ENCODE measurements at regions not wholly inside any gene's neighbourhood (a gene's known extent, or its start where the extent isn't known, plus 50 kb on each side); places are given as distances from the start of the nearest gene placed in this dataset.

- DNase-seq: no peak
Measured at GRCh38 chr15:70361106-70361505, 263.4 kb upstream of the TLE3 start.

- no peak for DNase-seq
Measured at GRCh38 chr15:70358871-70359647, 261.3 kb upstream of the TLE3 start.

GRCh38 chr15:70358011-70358819, 260.5 kb upstream of the TLE3 start:
- no peak for DNase-seq

GRCh38 chr15:70357453-70357852, 259.7 kb upstream of the TLE3 start:
- DNase-seq: no peak

- DNase-seq: no peak
Measured at GRCh38 chr15:70356919-70357318, 259.2 kb upstream of the TLE3 start.

- DNase-seq: no peak
Measured at GRCh38 chr15:70356062-70356860, 258.5 kb upstream of the TLE3 start.

GRCh38 chr15:70355275-70355795, 257.6 kb upstream of the TLE3 start:
- no peak for DNase-seq

- no peak for DNase-seq
Measured at GRCh38 chr15:70354346-70354905, 256.7 kb upstream of the TLE3 start.

GRCh38 chr15:70353606-70354345, 256.1 kb upstream of the TLE3 start:
- no peak for DNase-seq

GRCh38 chr15:70351941-70352774, 254.4 kb upstream of the TLE3 start:
- no peak for DNase-seq

- no peak for DNase-seq
Measured at GRCh38 chr15:70351391-70351790, 253.7 kb upstream of the TLE3 start.

GRCh38 chr15:70348581-70349344, 251.0 kb upstream of the TLE3 start:
- no peak for DNase-seq

- DNase-seq: no peak
Measured at GRCh38 chr15:70348226-70348543, 250.5 kb upstream of the TLE3 start.

- no peak for DNase-seq
Measured at GRCh38 chr15:70347321-70348225, 249.9 kb upstream of the TLE3 start.

GRCh38 chr15:70345251-70346019, 247.7 kb upstream of the TLE3 start:
- DNase-seq: no peak

- no peak for DNase-seq
Measured at GRCh38 chr15:70344666-70345065, 246.9 kb upstream of the TLE3 start.

GRCh38 chr15:70343961-70344621, 246.4 kb upstream of the TLE3 start:
- no peak for DNase-seq

All from stimulated activated CD4-positive, alpha-beta T cell treated with anti-CD3 and anti-CD28 coated beads, Interleukin-15, amount 100 ng/mL, for 24 hours (primary cell).